ENCODE measurements at regions not wholly inside any gene's neighbourhood (a gene's known extent, or its start where the extent isn't known, plus 50 kb on each side); places are given as distances from the start of the nearest gene placed in this dataset.

DNA sequence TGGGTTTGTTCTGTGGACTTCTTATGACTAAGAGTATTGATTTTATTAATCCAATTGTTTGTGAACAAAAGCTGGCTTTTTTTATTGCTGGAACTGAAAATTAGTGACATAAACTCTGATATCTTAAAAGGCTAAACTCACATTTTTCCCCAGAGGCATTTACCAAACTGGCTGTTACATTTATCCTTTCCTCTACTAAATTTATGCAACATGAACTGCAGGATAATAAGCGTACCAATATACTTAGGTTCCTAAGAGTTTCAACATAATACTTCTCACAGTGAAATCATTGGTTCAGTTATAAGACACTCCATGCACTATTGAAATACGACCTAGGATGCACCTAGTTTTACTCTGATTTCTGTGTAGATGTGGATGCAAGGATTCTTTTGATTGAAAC, 560.8 kb upstream of the WWC1 start:
- WGBS, 2 donors (ENCODE audit: low coverage in 1 of 2): 72 to 78% methylated on average over 2 of the region's 2 CpGs
- TF ChIP-seq POLR2A (IDR thresholded peaks at IDR 0.05): no peak
- TF ChIP-seq EP300 (IDR thresholded peaks at IDR 0.05; ENCODE audit: low read depth): no peak
- TF ChIP-seq CTCF (IDR thresholded peaks at IDR 0.05): no peak
- TF ChIP-seq POLR2AphosphoS5 (IDR thresholded peaks at IDR 0.05): no peak
- no peaks in the 10 kb centered on the region for H3K9me3 ChIP-seq
- no peaks in the 10 kb centered on the region for H3K36me3 ChIP-seq
- DNase-seq: no peak
- no peaks in the 10 kb centered on the region for H3K4me1 ChIP-seq
- intact Hi-C loops (cut with DNase I; ENCODE audit: low total_unique reads) (no loop called here), in situ Hi-C loops (cut with MboI; ENCODE audit: low pct_ligation_motif_present in 1 of 4, low pct_unique_long_range_greater_than_20kb in 1 of 4, low sequenced_read_pairs in 3 of 4) (loop anchor here in 2 of 4 donors (25.0 kb wide), 1 partner anchor 307 kb away; no protein-coding TSS in a partner anchor)
- H3K27ac ChIP-seq: no peak overlapping the region
- no peak overlapping the region for H3K4me3 ChIP-seq
- H3K27me3 ChIP-seq: no peaks in the 10 kb centered on the region

GRCh38 chr5:167731951-167732350, 559.5 kb upstream of the WWC1 start:
- no peaks in the 10 kb centered on the region for H3K9me3 ChIP-seq
- intact Hi-C loops (cut with DNase I; ENCODE audit: low total_unique reads): no loop called here
- no peak overlapping the region for H3K27ac ChIP-seq
- DNase-seq: no peak
- H3K4me3 ChIP-seq: no peak overlapping the region
- no peaks in the 10 kb centered on the region for H3K27me3 ChIP-seq
- no peaks in the 10 kb centered on the region for H3K4me1 ChIP-seq
- in situ Hi-C loops (cut with MboI; ENCODE audit: low pct_ligation_motif_present in 1 of 4, low pct_unique_long_range_greater_than_20kb in 1 of 4, low sequenced_read_pairs in 3 of 4): loop anchor here in 2 of 4 donors (25.0 kb wide), 1 partner anchor 305 kb away; no protein-coding TSS in a partner anchor
- 92 to 95% methylated on average over 1 of the region's 1 CpG for WGBS, 2 donors (ENCODE audit: low coverage in 1 of 2)
- TF ChIP-seq CTCF (IDR thresholded peaks at IDR 0.05) (no peak), EP300 (IDR thresholded peaks at IDR 0.05; ENCODE audit: low read depth) (no peak), POLR2A (IDR thresholded peaks at IDR 0.05) (no peak), POLR2AphosphoS5 (IDR thresholded peaks at IDR 0.05) (no peak)
- H3K36me3 ChIP-seq: no peaks in the 10 kb centered on the region

DNA sequence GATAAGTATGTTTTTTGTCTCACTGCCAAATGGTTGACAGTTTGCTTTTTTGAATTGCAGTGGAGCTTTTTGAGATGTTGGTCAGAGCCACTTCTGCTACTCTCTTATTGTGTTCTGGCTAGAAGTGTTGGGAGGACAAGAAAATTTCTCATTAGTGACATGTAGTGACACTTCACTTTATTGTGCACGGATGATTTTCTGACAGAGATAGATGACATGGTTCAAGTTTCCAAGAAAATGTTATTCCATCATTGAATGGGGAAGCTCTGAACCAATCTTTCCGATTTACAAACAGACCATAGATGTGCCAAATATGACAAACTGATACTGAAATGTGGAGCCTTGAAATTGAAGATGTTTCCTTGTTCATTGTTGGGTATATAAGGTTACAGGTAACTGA, 558.9 kb upstream of the WWC1 start:
- no peaks in the 10 kb centered on the region for H3K36me3 ChIP-seq
- H3K4me3 ChIP-seq: no peak overlapping the region
- 79% methylated on average over 2 of the region's 2 CpGs; no CpG with 5 or more reads in 1 of the 2 donors for WGBS, 2 donors (ENCODE audit: low coverage in 1 of 2)
- H3K27me3 ChIP-seq: no peaks in the 10 kb centered on the region
- intact Hi-C loops (cut with DNase I; ENCODE audit: low total_unique reads): no loop called here
- H3K9me3 ChIP-seq: no peaks in the 10 kb centered on the region
- in situ Hi-C loops (cut with MboI; ENCODE audit: low pct_ligation_motif_present in 1 of 4, low pct_unique_long_range_greater_than_20kb in 1 of 4, low sequenced_read_pairs in 3 of 4): loop anchor here in 2 of 4 donors (25.0 kb wide), 1 partner anchor 305 kb away; no protein-coding TSS in a partner anchor
- H3K27ac ChIP-seq: no peak overlapping the region
- no peak for TF ChIP-seq POLR2A (IDR thresholded peaks at IDR 0.05)
- no peak for TF ChIP-seq POLR2AphosphoS5 (IDR thresholded peaks at IDR 0.05)
- TF ChIP-seq CTCF (IDR thresholded peaks at IDR 0.05): no peak
- no peak for TF ChIP-seq EP300 (IDR thresholded peaks at IDR 0.05; ENCODE audit: low read depth)
- no peak for DNase-seq
- no peaks in the 10 kb centered on the region for H3K4me1 ChIP-seq

DNA sequence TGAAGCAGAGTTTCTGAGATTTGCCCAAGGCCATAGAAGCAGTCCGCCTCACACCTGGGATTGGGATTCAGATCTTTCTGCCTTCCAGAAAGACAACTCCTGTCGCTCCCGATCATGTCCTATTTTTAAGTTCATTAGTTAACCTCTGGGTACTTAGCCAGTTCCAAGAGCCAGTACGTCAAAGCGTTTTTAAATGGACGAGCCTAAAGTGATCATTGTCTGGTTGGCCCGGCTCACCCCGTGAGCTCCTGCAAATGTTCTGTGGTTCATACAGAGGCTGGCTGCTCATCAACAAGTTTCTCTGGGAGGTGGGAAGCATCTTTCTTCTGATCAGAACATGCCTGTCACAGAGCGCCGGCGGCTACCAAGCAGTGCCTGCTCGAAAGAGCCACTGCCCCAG, 554.5 kb upstream of the WWC1 start:
- no peak overlapping the region for H3K4me3 ChIP-seq
- intact Hi-C loops (cut with DNase I; ENCODE audit: low total_unique reads): no loop called here
- TF ChIP-seq POLR2AphosphoS5 (IDR thresholded peaks at IDR 0.05) (no peak), EP300 (IDR thresholded peaks at IDR 0.05; ENCODE audit: low read depth) (no peak), POLR2A (IDR thresholded peaks at IDR 0.05) (no peak), CTCF (IDR thresholded peaks at IDR 0.05) (no peak)
- H3K27me3 ChIP-seq: no peaks in the 10 kb centered on the region
- H3K9me3 ChIP-seq: no peaks in the 10 kb centered on the region
- WGBS, 2 donors (ENCODE audit: low coverage in 1 of 2): 93% methylated on average over 12 of the region's 12 CpGs; no CpG with 5 or more reads in 1 of the 2 donors
- in situ Hi-C loops (cut with MboI; ENCODE audit: low pct_ligation_motif_present in 1 of 4, low pct_unique_long_range_greater_than_20kb in 1 of 4, low sequenced_read_pairs in 3 of 4): loop anchor here in 2 of 4 donors (25.0 kb wide), 1 partner anchor 300 kb away; no protein-coding TSS in a partner anchor
- no peak for DNase-seq
- H3K27ac ChIP-seq: no peak overlapping the region
- H3K4me1 ChIP-seq: no peaks in the 10 kb centered on the region
- H3K36me3 ChIP-seq: no peaks in the 10 kb centered on the region

Measured in transverse colon (tissue), 4 donors.